ENCODE measurements at regions not wholly inside any gene's neighbourhood (a gene's known extent, or its start where the extent isn't known, plus 50 kb on each side); places are given as distances from the start of the nearest gene placed in this dataset.

GRCh38 chr18:44516450-44516849 is 164.2 kb upstream of the SETBP1 start:
- H3K36me3 ChIP-seq (ENCODE audit: control insufficient read depth, insufficient read depth, low read length), result no peaks in the 10 kb centered on the region
- H3K27me3 ChIP-seq (ENCODE audit: control insufficient read depth, insufficient read depth, low read length), result no peaks in the 10 kb centered on the region
- DNase-seq, result no peak
- WGBS (ENCODE audit: insufficient coverage), result no CpG with 5 or more reads among the region's 1 CpG
- no peak overlapping the region for H3K27ac ChIP-seq (ENCODE audit: low read length)
- H3K9me3 ChIP-seq (replicated peaks; ENCODE audit: control insufficient read depth, low read depth, low read length), result no peaks in the 10 kb centered on the region
- no peaks in the 10 kb centered on the region for H3K4me1 ChIP-seq (ENCODE audit: control insufficient read depth, insufficient read depth, low read length)
- no peak overlapping the region for H3K4me3 ChIP-seq (ENCODE audit: low read length)

DNA sequence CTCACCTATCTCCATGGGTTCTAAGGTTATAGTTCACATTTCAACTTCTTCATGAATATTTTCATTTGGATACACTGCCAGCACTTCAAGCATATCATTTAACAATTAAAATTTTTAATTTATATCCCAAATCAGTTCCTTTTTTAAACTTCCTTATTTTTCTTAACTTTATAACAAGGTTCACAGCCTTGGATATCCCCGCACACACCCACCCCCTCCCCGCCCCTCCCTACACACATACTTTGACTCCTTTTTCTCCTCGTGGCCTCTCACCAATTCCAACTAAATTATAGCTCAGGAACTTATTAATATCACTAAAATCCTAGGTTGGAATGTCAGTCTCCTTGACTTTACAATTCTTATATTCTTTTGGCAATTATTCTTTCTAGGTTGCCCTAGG is 163.6 kb upstream of the SETBP1 start:
- DNase-seq, result no peak
- no peak overlapping the region for H3K4me3 ChIP-seq (ENCODE audit: low read length)
- H3K27me3 ChIP-seq (ENCODE audit: control insufficient read depth, insufficient read depth, low read length), result no peaks in the 10 kb centered on the region
- no peaks in the 10 kb centered on the region for H3K4me1 ChIP-seq (ENCODE audit: control insufficient read depth, insufficient read depth, low read length)
- 83% methylated on average over 1 of the region's 3 CpGs for WGBS (ENCODE audit: insufficient coverage)
- H3K27ac ChIP-seq (ENCODE audit: low read length), result no peak overlapping the region
- no peaks in the 10 kb centered on the region for H3K36me3 ChIP-seq (ENCODE audit: control insufficient read depth, insufficient read depth, low read length)
- no peaks in the 10 kb centered on the region for H3K9me3 ChIP-seq (replicated peaks; ENCODE audit: control insufficient read depth, low read depth, low read length)

DNA sequence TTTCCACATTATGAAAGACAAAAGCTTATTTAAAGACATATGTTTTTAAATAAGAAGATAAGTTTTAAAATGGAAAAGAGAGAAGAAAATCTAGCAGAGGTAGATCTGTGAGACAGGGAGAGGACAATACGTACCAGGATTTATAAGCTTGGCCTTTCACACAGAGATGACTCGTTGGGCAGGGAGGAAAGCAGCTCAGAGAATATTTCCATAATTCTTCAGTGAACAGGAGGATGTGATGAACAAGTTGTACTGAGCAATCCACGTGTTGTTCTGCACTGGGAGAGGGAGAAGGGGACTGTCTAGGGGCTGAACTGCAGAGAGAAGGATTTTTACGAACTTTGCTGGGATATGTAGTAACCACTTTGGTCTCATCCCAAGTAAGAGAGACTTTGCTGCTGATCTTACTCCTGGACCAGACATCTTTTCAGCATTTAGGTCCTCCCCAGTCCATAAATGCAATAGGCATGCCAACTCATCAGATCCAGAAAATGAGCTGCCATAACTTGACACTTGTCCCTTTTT is 162.5 kb upstream of the SETBP1 start:
- Histone ChIP-seq H3K9me3 (replicated peaks; ENCODE audit: control insufficient read depth, low read depth, low read length) (no peaks in the 10 kb centered on the region), H3K36me3 (ENCODE audit: control insufficient read depth, insufficient read depth, low read length) (no peaks in the 10 kb centered on the region), H3K4me1 (ENCODE audit: control insufficient read depth, insufficient read depth, low read length) (no peaks in the 10 kb centered on the region), H3K4me3 (ENCODE audit: low read length) (no peak overlapping the region), H3K27me3 (ENCODE audit: control insufficient read depth, insufficient read depth, low read length) (no peaks in the 10 kb centered on the region), H3K27ac (ENCODE audit: low read length) (peak overlapping the region; percentile 56)
- WGBS (ENCODE audit: insufficient coverage), result 32% methylated on average over 4 of the region's 4 CpGs
- peak; percentile 72 for DNase-seq

DNA sequence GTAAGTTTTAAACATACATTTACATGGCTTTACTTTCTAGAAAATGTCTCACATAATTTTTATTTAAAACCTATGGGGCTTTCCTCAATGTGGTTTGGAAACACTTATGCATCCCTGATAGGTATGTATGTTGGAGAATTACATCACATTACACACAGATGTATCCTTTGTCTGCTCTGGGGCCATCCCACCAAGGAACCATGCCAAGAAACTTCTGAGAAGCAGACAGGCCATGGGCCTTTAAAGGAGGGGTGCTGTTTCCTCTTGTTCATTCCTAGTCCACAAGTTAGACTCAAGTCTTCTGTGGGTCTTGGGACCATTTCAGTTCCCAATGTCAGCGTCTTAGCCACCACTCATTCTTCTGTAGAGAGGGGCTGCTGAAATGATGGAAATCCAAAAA is 162.0 kb upstream of the SETBP1 start:
- WGBS (ENCODE audit: insufficient coverage), result no CpG with 5 or more reads among the region's 1 CpG
- peak; percentile 85 for DNase-seq
- Histone ChIP-seq H3K36me3 (ENCODE audit: control insufficient read depth, insufficient read depth, low read length) (no peaks in the 10 kb centered on the region), H3K4me1 (ENCODE audit: control insufficient read depth, insufficient read depth, low read length) (no peaks in the 10 kb centered on the region), H3K4me3 (ENCODE audit: low read length) (no peak overlapping the region), H3K27me3 (ENCODE audit: control insufficient read depth, insufficient read depth, low read length) (no peaks in the 10 kb centered on the region), H3K9me3 (replicated peaks; ENCODE audit: control insufficient read depth, low read depth, low read length) (no peaks in the 10 kb centered on the region), H3K27ac (ENCODE audit: low read length) (peak overlapping the region; percentile 56)

- no CpG with 5 or more reads among the region's 3 CpGs for WGBS (ENCODE audit: insufficient coverage)
Observed at GRCh38 chr18:44520981-44521667, 159.6 kb upstream of the SETBP1 start.

GRCh38 chr18:44521668-44522022 is 159.0 kb upstream of the SETBP1 start:
- no peaks in the 10 kb centered on the region for H3K36me3 ChIP-seq (ENCODE audit: control insufficient read depth, insufficient read depth, low read length)
- no peak overlapping the region for H3K27ac ChIP-seq (ENCODE audit: low read length)
- no peak for DNase-seq
- no peak overlapping the region for H3K4me3 ChIP-seq (ENCODE audit: low read length)
- no peaks in the 10 kb centered on the region for H3K4me1 ChIP-seq (ENCODE audit: control insufficient read depth, insufficient read depth, low read length)
- no peaks in the 10 kb centered on the region for H3K9me3 ChIP-seq (replicated peaks; ENCODE audit: control insufficient read depth, low read depth, low read length)
- no peaks in the 10 kb centered on the region for H3K27me3 ChIP-seq (ENCODE audit: control insufficient read depth, insufficient read depth, low read length)

More at GRCh38 chr18:44520981-44521667, 159.6 kb upstream of the SETBP1 start:
- H3K36me3 ChIP-seq (ENCODE audit: control insufficient read depth, insufficient read depth, low read length), result no peaks in the 10 kb centered on the region
- H3K9me3 ChIP-seq (replicated peaks; ENCODE audit: control insufficient read depth, low read depth, low read length), result no peaks in the 10 kb centered on the region
- no peaks in the 10 kb centered on the region for H3K27me3 ChIP-seq (ENCODE audit: control insufficient read depth, insufficient read depth, low read length)
- H3K4me1 ChIP-seq (ENCODE audit: control insufficient read depth, insufficient read depth, low read length), result no peaks in the 10 kb centered on the region
- DNase-seq, result peak; percentile 34
- no peak overlapping the region for H3K27ac ChIP-seq (ENCODE audit: low read length)
- H3K4me3 ChIP-seq (ENCODE audit: low read length), result no peak overlapping the region

DNA sequence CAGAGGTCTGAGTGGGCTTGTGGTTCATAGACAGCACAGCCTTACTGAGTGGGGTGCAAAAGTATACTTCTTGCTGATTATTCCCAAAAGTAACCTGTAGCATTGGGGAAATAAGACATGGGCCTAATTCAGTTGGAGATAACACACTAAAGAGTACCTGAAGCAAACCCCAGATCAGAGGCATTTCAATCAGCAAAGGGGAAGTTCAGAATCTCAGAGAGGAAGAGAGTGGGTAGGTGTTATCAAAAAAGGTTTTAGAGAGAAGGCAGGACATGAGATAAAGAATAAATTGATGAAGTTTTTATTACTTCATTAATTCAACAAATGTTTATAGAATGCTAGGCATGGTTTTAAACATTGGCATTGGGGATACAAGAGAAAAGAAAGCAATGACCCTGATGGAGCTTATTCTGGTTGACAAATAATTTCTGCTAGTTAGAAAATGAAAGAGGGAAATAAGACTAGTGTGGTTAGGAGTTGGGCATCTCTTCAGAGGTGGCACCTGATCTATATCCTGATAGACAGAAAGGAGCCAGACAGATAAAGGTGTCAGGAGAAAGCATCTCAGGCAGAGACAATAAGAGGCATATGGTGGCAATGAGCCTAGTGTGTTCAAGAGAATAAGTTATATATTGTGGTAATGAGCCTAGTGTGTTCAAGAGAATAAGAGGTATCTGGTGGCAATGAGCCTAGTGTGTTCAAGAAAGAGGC is 153.8 kb upstream of the SETBP1 start:
- Histone ChIP-seq H3K27me3 (ENCODE audit: control insufficient read depth, insufficient read depth, low read length) (no peaks in the 10 kb centered on the region), H3K4me3 (ENCODE audit: low read length) (no peak overlapping the region), H3K4me1 (ENCODE audit: control insufficient read depth, insufficient read depth, low read length) (no peaks in the 10 kb centered on the region), H3K9me3 (replicated peaks; ENCODE audit: control insufficient read depth, low read depth, low read length) (no peaks in the 10 kb centered on the region), H3K27ac (ENCODE audit: low read length) (no peak overlapping the region), H3K36me3 (ENCODE audit: control insufficient read depth, insufficient read depth, low read length) (no peaks in the 10 kb centered on the region)
- no peak for DNase-seq

GRCh38 chr18:44533071-44533470 is 147.6 kb upstream of the SETBP1 start:
- no CpG with 5 or more reads among the region's 2 CpGs for WGBS (ENCODE audit: insufficient coverage)
- no peak overlapping the region for H3K27ac ChIP-seq (ENCODE audit: low read length)
- H3K9me3 ChIP-seq (replicated peaks; ENCODE audit: control insufficient read depth, low read depth, low read length), result no peaks in the 10 kb centered on the region
- no peak overlapping the region for H3K4me3 ChIP-seq (ENCODE audit: low read length)
- DNase-seq, result no peak
- H3K4me1 ChIP-seq (ENCODE audit: control insufficient read depth, insufficient read depth, low read length), result peaks cover 5% of the 10 kb centered on the region
- H3K27me3 ChIP-seq (ENCODE audit: control insufficient read depth, insufficient read depth, low read length), result no peaks in the 10 kb centered on the region
- no peaks in the 10 kb centered on the region for H3K36me3 ChIP-seq (ENCODE audit: control insufficient read depth, insufficient read depth, low read length)

DNA sequence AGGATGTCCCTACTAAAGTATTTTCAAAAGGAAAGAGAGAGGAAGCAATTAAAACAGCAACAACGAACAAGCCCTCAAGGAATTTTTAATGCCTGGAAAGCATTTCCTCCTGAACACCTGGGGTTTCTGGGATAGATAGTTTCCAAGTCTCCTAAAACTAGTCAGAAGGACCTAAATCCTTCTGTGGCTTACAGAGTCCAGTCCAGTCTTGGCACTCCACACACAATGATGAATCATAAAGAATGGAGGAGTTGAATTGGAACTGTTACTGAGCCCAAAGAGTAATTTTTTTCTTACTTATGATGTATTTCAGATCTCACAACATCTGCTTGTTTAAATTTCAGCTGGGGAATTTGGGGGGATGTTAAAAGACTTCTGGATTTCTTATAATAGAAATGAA is 144.6 kb upstream of the SETBP1 start:
- no peak overlapping the region for H3K4me3 ChIP-seq (ENCODE audit: low read length)
- no CpG with 5 or more reads among the region's 1 CpG for WGBS (ENCODE audit: insufficient coverage)
- H3K27me3 ChIP-seq (ENCODE audit: control insufficient read depth, insufficient read depth, low read length), result no peaks in the 10 kb centered on the region
- peak; percentile 98 for DNase-seq
- H3K4me1 ChIP-seq (ENCODE audit: control insufficient read depth, insufficient read depth, low read length), result peaks cover 5% of the 10 kb centered on the region
- no peaks in the 10 kb centered on the region for H3K9me3 ChIP-seq (replicated peaks; ENCODE audit: control insufficient read depth, low read depth, low read length)
- H3K27ac ChIP-seq (ENCODE audit: low read length), result peak overlapping the region; percentile 37
- H3K36me3 ChIP-seq (ENCODE audit: control insufficient read depth, insufficient read depth, low read length), result no peaks in the 10 kb centered on the region

- no peak for DNase-seq
- no peaks in the 10 kb centered on the region for H3K27me3 ChIP-seq (ENCODE audit: control insufficient read depth, insufficient read depth, low read length)
- 20% methylated on average over 1 of the region's 1 CpG for WGBS (ENCODE audit: insufficient coverage)
- H3K4me1 ChIP-seq (ENCODE audit: control insufficient read depth, insufficient read depth, low read length), result peaks cover 5% of the 10 kb centered on the region
- no peaks in the 10 kb centered on the region for H3K9me3 ChIP-seq (replicated peaks; ENCODE audit: control insufficient read depth, low read depth, low read length)
- no peaks in the 10 kb centered on the region for H3K36me3 ChIP-seq (ENCODE audit: control insufficient read depth, insufficient read depth, low read length)
- peak overlapping the region; percentile 60 for H3K27ac ChIP-seq (ENCODE audit: low read length)
- H3K4me3 ChIP-seq (ENCODE audit: low read length), result no peak overlapping the region
Observed at GRCh38 chr18:44536619-44537018, 144.1 kb upstream of the SETBP1 start.

Measured in muscle of leg (tissue), 3 donors.